IMR-90 (cell line): ENCODE measurements at regions not wholly inside any gene's neighbourhood (a gene's known extent, or its start where the extent isn't known, plus 50 kb on each side); places are given as distances from the start of the nearest gene placed in this dataset.

Experiments used
- ATAC-seq: fragments of 200-7000 bp; cut with Tn5 transposase; 2 replicates; pipeline ENCODE4 v1.9.1; 2020; ENCODE audit warnings: low read depth, mild to moderate bottlenecking, moderate library complexity
- BruUV-seq: library from RNA; stranded (reverse); fragments of 400-500 nt; replicated peaks from 2 replicates; lab custom pipeline; 2021; lab: Mats Ljungman, UMichigan
- CTCF ChIA-PET: fragments of 300-600 bp; formaldehyde crosslinking; extraction: SDS; loops from one replicate; lab custom pipeline; 2021; ENCODE audit warnings: antibody characterized with exemption; lab: Yijun Ruan, JAX
- POLR2A ChIA-PET: fragments of 300-600 bp; sonication (Branson Sonifier 250); formaldehyde crosslinking; loops from one replicate; lab custom pipeline; 2022; ENCODE audit warnings: antibody characterized with exemption; ENCODE audit not compliant: unreplicated experiment; lab: Charles Lee
- DNase-seq: peaks from one replicate; pipeline ENCODE4 v3.0.0; 2013
- H2AFZ ChIP-seq: replicated peaks from 2 replicates; pipeline ENCODE3; 2013; ENCODE audit warnings: low read length, mild to moderate bottlenecking; ENCODE audit not compliant: poor library complexity
- H2AK5ac ChIP-seq: 2 replicates; pipeline ENCODE4 v1.6.1; 2013; ENCODE audit warnings: low read depth, low read length, inconsistent platforms
- H2AK9ac ChIP-seq: replicated peaks from 2 replicates; pipeline ENCODE3; 2013; ENCODE audit warnings: mild to moderate bottlenecking, low read depth, low read length, moderate library complexity; ENCODE audit not compliant: poor library complexity
- H2BK120ac ChIP-seq: 2 replicates; pipeline ENCODE4 v1.6.1; 2013; ENCODE audit warnings: low read depth, low read length, inconsistent platforms
- H2BK15ac ChIP-seq: 3 replicates; pipeline ENCODE4 v1.6.1; 2013; ENCODE audit warnings: low read depth, low read length, inconsistent platforms
- H2BK20ac ChIP-seq: 2 replicates; pipeline ENCODE4 v1.6.1; 2013; ENCODE audit warnings: low read depth, mild to moderate bottlenecking, inconsistent platforms, low read length, moderate library complexity
- H2BK5ac ChIP-seq: 2 replicates; pipeline ENCODE4 v1.6.1; 2013; ENCODE audit warnings: mild to moderate bottlenecking, low read depth, low read length, inconsistent platforms; ENCODE audit not compliant: poor library complexity, severe bottlenecking
- H3K14ac ChIP-seq: replicated peaks from 2 replicates; pipeline ENCODE4 v1.6.1; 2013; ENCODE audit warnings: low read depth, low read length, inconsistent platforms
- H3K18ac ChIP-seq: 2 replicates; pipeline ENCODE4 v1.6.1; 2013; ENCODE audit warnings: low read depth, low read length, control low read depth
- H3K23ac ChIP-seq: 2 replicates; pipeline ENCODE4 v1.6.1; 2013; ENCODE audit warnings: low read depth, low read length, inconsistent platforms
- H3K27ac ChIP-seq: 2 replicates; pipeline ENCODE4 v1.5.1; 2013; ENCODE audit warnings: mild to moderate bottlenecking, control low read depth, low read length; ENCODE audit not compliant: insufficient read depth
- H3K27me3 ChIP-seq: 2 replicates; pipeline ENCODE4 v1.6.1; 2013; ENCODE audit warnings: low read length; ENCODE audit not compliant: control insufficient read depth, insufficient read depth
- H3K36me3 ChIP-seq: 2 replicates; pipeline ENCODE4 v1.6.1; 2013; ENCODE audit warnings: low read length, mixed read lengths; ENCODE audit not compliant: control insufficient read depth, insufficient read depth
- H3K4ac ChIP-seq: 2 replicates; pipeline ENCODE4 v1.6.1; 2013; ENCODE audit warnings: low read depth, low read length, inconsistent platforms
- H3K4me1 ChIP-seq: 2 replicates; pipeline ENCODE4 v1.6.1; 2013; ENCODE audit warnings: low read length, mixed read lengths; ENCODE audit not compliant: control insufficient read depth, insufficient read depth
- H3K4me2 ChIP-seq: 2 replicates; pipeline ENCODE4 v1.6.1; 2013; ENCODE audit warnings: low read depth, mild to moderate bottlenecking, control low read depth, low read length, moderate library complexity
- H3K4me3 ChIP-seq: 2 replicates; pipeline ENCODE4 v1.5.1; 2013; ENCODE audit warnings: low read depth, mild to moderate bottlenecking, control low read depth, low read length, moderate library complexity; ENCODE audit not compliant: insufficient read depth
- H3K56ac ChIP-seq: 2 replicates; pipeline ENCODE4 v1.6.1; 2013; ENCODE audit warnings: low read length, inconsistent platforms; ENCODE audit not compliant: insufficient read depth; ENCODE audit errors: extremely low read depth
- H3K79me1 ChIP-seq, 2 experiments: 2 replicates each; pipeline ENCODE4 v1.6.1; 2013; ENCODE audit warnings: low read length in 2 of 2, inconsistent platforms in 1 of 2, low read depth in 1 of 2
- H3K9ac ChIP-seq: 2 replicates; pipeline ENCODE4 v1.6.1; 2013; ENCODE audit warnings: low read depth, low read length, control low read depth
- H3K9me1 ChIP-seq: 2 replicates; pipeline ENCODE4 v1.6.1; 2013; ENCODE audit warnings: low read length, inconsistent platforms; ENCODE audit not compliant: insufficient read depth
- H3K9me3 ChIP-seq: 2 replicates; pipeline ENCODE4 v1.6.1; 2013; ENCODE audit warnings: low read length; ENCODE audit not compliant: control insufficient read depth, insufficient read depth
- H4K20me1 ChIP-seq: 2 replicates; pipeline ENCODE4 v1.6.1; 2013; ENCODE audit warnings: low read length, inconsistent platforms; ENCODE audit not compliant: insufficient read depth
- H4K5ac ChIP-seq: 2 replicates; pipeline ENCODE4 v1.6.1; 2013; ENCODE audit warnings: mild to moderate bottlenecking, low read depth, low read length, control low read depth
- H4K8ac ChIP-seq, 2 experiments: 2 replicates each; pipeline ENCODE4 v1.6.1; 2013; ENCODE audit warnings: low read depth in 2 of 2, low read length in 2 of 2, control low read depth in 1 of 2, inconsistent platforms in 1 of 2
- H4K91ac ChIP-seq: 2 replicates; pipeline ENCODE4 v1.6.1; 2013; ENCODE audit warnings: low read depth, low read length, inconsistent platforms; ENCODE audit not compliant: insufficient read depth
- BHLHE40 ChIP-seq: fragments of 150-350 bp; IDR thresholded peaks from 2 replicates; pipeline ENCODE4 v1.6.1; 2016; ENCODE audit warnings: mild to moderate bottlenecking, low read depth, low read length
- CEBPB ChIP-seq: IDR thresholded peaks from 2 replicates; pipeline ENCODE4 v1.6.1; 2012; ENCODE audit warnings: low read depth, low read length, improper control_type of control experiment
- CHD1 ChIP-seq: IDR thresholded peaks from 2 replicates; pipeline ENCODE4 v1.6.1; 2012; ENCODE audit warnings: low read depth, low read length, improper control_type of control experiment
- CTCF ChIP-seq: conservative IDR thresholded peaks from 2 replicates; pipeline ENCODE4 v1.5.1; 2012; ENCODE audit warnings: mild to moderate bottlenecking, low read depth, low read length, improper control_type of control experiment
- FOS ChIP-seq: fragments of 150-350 bp; IDR thresholded peaks from 2 replicates; pipeline ENCODE4 v1.6.1; 2016; ENCODE audit warnings: low read depth, low read length
- MXI1 ChIP-seq: IDR thresholded peaks from 2 replicates; pipeline ENCODE4 v1.6.1; 2012; ENCODE audit warnings: low read depth, mild to moderate bottlenecking, low read length, moderate library complexity, borderline replicate concordance
- RAD21 ChIP-seq: IDR thresholded peaks from 2 replicates; pipeline ENCODE4 v1.6.1; 2012; ENCODE audit warnings: low read length, improper control_type of control experiment
- RFX5 ChIP-seq: IDR thresholded peaks from 2 replicates; pipeline ENCODE4 v1.8.0; 2012; ENCODE audit warnings: low read depth, mild to moderate bottlenecking, low read length, moderate library complexity
- USF2 ChIP-seq: fragments of 150-350 bp; IDR thresholded peaks from 2 replicates; pipeline ENCODE4 v1.6.1; 2017; ENCODE audit warnings: mild to moderate bottlenecking, antibody characterized with exemption, low read length, low read depth
- WGBS, 2 experiments: methylation state at CpG; one replicate each; pipeline versions ENCODE4 v1.1.5 to v1.1.7; 2013; ENCODE audit warnings: missing lambda C conversion rate in 2 of 2; ENCODE audit not compliant: insufficient read length in 1 of 2; ENCODE audit errors: extremely low coverage in 2 of 2; 5-methylcytosine and 5-hydroxymethylcytosine counted together
- dilution Hi-C: fragments of 300-500 bp; cut with HindIII; formaldehyde crosslinking; loops from one replicate; pipeline ENCODE4 v1.14.3; 2018; ENCODE audit warnings: low sequenced_read_pairs; ENCODE audit not compliant: unreplicated experiment
- in situ Hi-C: fragments of 300-500 bp; cut with MboI; formaldehyde crosslinking; loops from 3 replicates; pipeline ENCODE4 v1.14.3; 2019; ENCODE audit warnings: low sequenced_read_pairs, inconsistent platforms, mixed read lengths
- intact Hi-C: fragments of 100-400 bp; cut with micrococcal nuclease; formaldehyde crosslinking; loops from 2 replicates; pipeline ENCODE4 v1.10.0; 2022

- ChIA-PET CTCF (no interaction called here), POLR2A (no interaction called here)
- Histone ChIP-seq H2AK9ac (no peak overlapping the region), H4K91ac (no peak overlapping the region), H3K56ac (no peak overlapping the region), H3K36me3 (no peaks in the 10 kb centered on the region), H2AFZ (peak overlapping the region; percentile 10), H3K27me3 (peaks cover 84% of the 10 kb centered on the region), H3K79me1 (no peaks in the 10 kb centered on the region), H4K20me1 (no peaks in the 10 kb centered on the region), H3K27ac (no peak overlapping the region), H3K4me2 (no peak overlapping the region), H3K4ac (no peak overlapping the region), H2AK5ac (no peak overlapping the region), H3K18ac (no peak overlapping the region), H4K8ac (no peak overlapping the region), H2BK15ac (no peak overlapping the region), H3K4me1 (no peaks in the 10 kb centered on the region), H3K4me3 (no peak overlapping the region), H4K5ac (no peak overlapping the region), H2BK120ac (no peak overlapping the region), H2BK5ac (no peak overlapping the region), H3K9me1 (no peaks in the 10 kb centered on the region; the same call in 1 of the 2 replicates), H3K23ac (no peak overlapping the region), H2BK20ac (no peak overlapping the region), H3K9ac (no peak overlapping the region), H3K14ac (no peak overlapping the region), H3K9me3 (no peaks in the 10 kb centered on the region)
- dilution Hi-C loops (no loop called here), intact Hi-C loops (no loop called here), in situ Hi-C loops (no loop called here)
- no peak for ATAC-seq
- 33% methylated on average over 1 of the region's 16 CpGs; no CpG with 5 or more reads in 1 of the 2 experiments for WGBS, 2 experiments
- TF ChIP-seq FOS (no peak), RAD21 (no peak), USF2 (no peak), CHD1 (no peak), BHLHE40 (no peak), MXI1 (no peak), CTCF (no peak), CEBPB (no peak), RFX5 (no peak)
- DNase-seq: no peak
- no TSS peak for BruUV-seq
Observed at GRCh38 chr1:22347854-22348760, 103.5 kb upstream of the ZBTB40 start.
